ENCODE measurements at regions not wholly inside any gene's neighbourhood (a gene's known extent, or its start where the extent isn't known, plus 50 kb on each side); places are given as distances from the start of the nearest gene placed in this dataset.
"Not testable (repeated sequence)": the region's sequence is repeated elsewhere in the genome, so short reads cannot be mapped to it uniquely, and the experiment has no call there.

DNA sequence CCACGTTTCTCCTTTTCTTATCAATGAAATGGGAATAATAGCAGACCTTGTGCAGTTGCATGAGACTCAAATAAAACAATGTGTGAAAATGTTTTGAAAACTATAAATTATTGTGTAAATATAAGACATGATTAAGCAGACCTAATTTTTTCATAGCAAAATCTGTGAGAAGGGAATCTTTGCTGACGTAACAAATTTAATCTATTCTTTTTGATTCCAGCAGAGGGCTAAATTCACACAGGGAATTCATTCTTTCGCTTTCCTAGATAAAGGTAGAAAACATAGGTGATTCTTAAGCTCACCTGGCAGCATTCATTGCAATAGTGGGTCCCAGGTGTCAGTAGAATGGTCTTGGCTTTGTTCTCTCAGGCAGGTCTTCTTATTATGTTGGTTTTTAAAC lies 450.0 kb upstream of the GCFC2 start:
- no peak for DNase-seq

DNA sequence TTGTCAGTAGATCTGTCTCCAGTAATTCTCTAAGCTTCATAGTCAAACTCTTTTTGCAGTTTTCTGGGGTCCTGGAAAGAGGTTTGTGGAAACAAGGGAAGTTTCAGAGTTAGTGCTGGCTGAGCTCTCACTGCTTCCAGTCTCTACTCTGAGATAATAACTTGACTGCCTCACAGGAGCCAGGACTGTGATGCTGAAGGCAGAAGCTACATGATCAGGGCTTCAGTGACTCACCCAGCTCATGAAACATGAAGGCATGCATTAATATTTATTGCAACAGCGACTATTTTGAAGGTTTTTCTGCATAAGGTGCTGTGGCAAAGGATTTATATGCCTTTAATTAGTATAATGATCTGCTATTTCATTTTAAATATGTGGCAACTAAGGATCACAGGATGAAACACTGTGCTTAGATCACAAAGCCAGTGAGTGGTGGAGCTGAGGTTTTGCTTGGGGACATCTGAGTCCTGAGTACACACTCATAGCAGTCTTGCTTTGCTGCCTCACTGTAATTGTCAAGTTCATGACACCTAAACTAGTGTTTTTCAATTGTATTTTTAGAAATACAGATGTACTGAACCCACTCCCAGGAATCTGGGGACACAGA lies 448.4 kb upstream of the GCFC2 start:
- DNase-seq: no peak

DNA sequence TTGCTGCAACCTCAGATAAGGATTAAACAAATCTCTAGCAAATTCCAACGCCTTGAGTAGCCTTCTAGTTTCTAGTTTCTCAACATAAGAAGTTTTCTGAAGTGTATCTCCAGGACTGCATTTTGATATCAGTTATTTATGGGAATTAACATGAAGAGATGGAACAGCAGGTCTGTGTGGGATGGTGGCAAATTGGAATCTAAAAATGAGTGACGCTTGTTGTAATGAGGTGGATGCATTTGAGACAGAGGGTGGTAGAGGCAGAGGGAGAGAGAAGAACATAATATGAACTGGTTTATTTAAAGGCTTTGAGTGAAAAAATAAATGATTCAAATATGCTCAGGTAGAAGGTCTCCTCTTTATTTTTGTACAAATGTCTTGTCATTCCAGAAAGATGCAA lies 446.8 kb upstream of the GCFC2 start:
- no peak for DNase-seq

DNA sequence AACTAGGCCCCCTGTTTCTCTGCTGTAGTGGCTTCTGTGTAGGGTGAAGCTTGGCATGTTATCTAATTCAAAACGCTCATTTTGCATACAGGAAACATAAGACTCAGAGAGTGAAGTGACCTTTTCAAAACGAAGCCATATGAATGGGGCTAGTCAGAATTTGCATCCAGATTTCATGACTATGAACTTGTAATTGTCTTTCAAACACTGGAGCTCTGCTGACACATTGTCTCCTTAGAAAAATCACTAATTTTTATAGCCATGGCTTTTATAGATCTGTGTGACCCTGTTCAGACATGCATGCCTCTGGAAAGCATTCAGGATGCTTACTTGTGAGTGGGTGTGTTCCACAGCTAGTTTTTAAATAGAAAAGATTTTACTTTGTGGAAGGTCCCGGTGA lies 444.3 kb upstream of the GCFC2 start:
- no peak for DNase-seq

DNA sequence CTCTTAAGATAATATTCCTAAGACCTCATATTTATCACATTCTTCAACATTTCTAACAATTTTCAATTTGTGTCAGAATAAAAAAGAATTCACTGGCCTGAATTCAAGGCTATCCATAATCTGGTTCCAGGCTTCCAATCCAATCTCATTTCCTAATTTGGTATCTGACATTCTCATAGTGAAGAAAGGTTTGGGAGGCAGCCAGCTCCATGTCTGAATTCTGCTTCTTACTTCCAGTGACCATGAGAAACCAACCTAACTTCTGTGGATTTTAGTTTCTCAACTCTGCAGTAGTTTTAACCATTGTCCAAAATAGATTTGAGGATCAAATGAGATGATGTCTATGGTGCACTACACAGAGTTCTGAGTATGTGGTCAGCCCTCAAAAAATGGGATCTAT lies 439.1 kb upstream of the GCFC2 start:
- DNase-seq: no peak

DNA sequence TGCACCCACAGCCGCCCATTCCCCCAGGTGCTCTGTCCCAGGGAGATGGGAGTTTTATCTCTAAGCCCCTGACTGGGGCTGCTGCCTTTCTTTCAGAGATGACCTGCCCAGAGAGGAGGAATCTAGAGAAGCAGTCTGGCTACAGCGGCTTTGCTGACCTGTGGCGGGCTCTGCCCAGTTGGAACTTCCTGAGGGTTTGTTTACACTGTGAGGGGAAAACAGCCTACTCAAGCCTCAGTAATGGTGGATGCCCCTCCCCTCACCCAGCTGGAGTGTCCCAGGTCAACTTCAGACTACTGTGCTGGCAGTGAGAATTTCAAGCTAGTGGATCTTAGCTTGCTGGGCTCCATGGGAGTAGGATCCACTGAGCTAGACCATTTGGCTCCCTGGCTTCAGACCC lies 428.6 kb upstream of the GCFC2 start:
- DNase-seq: not testable (repeated sequence)

DNA sequence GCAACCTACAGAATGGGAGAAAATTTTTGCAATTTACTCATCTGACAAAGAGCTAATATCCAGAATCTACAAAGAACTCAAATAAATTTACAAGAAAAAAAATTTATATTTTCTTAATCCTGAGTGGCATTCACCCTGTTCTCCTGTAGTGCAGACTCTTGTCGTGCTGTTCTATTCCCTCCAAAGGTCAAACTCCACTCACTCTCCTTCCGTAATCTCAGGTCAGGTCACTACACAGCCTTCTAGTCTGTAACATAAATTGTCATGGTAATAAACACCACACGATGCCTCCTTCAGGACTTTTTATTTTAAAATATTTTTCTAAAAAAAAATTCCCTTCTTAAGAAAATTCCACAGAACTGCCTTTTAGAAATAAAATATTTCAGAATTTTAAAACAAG lies 417.9 kb upstream of the GCFC2 start:
- no peak for DNase-seq

DNA sequence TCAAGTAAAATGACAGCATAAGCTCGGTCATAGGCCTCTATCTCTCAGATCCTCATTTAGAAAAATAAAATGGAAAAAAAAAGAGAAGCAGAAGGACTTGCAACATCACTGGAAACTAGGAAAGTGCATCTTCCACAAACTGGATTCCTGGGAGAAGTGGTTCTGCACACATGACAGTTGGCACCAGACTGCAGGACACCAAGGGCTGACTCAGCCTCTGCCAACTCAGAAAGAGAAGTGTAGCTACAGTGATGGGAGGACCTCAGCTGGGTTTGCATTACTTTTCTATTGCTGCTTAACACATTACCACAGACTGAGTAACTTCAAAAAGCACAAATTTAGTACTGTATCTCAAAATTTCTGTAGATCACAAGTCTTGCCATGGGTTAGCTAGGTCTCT lies 409.5 kb upstream of the GCFC2 start:
- no peak for DNase-seq

DNA sequence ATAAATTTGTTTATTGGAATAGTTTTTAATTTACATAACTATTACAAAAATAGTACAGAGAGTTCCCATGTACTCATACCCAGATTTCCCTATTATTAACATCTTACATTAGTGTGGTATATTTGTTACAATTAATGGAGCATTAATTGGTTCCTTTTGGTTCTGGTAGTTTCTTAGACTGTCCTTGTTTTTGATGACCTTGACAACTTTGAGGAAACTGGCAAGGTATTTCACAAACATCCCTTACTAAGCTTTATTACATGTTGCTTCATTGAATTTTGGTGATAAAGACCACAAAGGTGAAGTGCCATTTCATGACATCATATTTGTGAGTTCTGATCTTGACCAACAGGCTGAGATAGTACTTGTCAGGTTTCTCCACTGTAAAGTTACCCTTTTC lies 379.0 kb upstream of the GCFC2 start:
- DNase-seq: no peak

DNA sequence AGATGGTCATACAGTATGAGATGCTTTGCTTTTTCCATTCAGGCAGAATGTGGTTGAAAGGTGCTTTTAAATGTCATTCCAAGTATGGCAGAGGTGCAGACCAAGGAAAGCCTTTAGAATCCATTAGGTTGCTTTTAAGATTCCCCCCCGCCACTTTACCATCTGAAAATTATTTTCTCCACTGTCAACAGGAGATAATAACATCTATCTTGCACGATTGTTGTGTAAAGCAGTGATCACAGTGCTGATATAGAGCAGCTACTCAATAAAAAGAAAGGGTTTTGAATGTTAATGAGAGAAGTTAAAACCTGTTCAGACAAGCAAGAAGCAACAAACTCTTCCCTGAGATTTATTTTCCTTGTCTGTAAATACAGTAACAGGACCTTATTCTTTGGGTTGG lies 372.5 kb upstream of the GCFC2 start:
- DNase-seq: no peak

DNA sequence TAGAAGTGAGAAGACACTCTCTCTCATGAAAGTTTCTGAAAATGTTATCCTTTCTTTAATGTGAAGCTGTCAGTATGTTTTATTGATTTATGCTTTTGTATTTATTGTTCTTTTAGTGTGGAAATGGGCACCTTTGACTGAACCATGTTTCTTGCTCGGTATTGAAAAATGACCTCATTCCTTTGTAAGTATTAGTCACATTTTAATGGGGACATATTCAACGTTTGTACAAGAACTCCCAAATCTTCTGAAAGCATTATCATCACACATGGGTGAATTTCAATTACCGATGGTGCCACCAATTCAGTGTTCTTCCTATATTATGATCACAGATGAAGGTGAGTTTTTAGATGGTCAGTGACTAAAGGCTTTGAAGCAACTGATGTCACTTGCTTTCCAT lies 371.8 kb upstream of the GCFC2 start:
- no peak for DNase-seq

DNA sequence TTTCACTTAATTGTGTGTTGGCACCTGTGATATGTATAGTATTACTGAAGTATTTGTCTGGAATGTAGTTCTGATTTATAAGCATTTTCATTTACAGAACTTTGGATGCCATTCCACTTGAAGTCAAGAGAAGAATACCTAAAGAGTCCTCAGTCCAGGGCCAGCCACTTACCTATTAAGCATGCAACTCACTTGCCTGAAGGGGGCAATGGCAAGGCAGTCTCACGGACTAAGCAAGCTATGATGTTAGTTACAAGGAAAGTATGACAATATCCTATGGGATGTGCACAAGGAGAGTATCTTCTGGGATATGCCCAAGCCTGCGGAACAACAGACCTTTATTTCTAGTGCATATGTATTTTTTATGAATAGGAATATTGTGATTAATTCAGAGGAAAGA lies 369.4 kb upstream of the GCFC2 start:
- DNase-seq: no peak

DNA sequence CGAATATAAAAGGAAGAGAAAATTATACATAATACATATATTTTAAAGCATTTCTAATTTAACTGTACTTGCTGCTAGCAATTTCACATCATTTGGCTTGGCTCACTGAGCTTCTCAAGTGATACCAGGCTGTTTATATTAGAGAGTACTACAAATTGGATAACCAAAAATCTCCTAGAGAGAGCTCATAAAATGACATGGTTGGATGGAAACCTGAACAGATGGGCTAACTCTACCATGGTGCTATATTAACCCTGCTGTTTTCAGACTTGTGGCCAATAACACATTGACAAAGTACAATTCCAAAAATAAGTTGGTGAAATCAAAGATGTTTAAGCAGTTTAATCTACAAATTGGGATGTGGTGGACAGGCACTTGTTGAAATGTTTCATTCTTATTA lies 364.4 kb upstream of the GCFC2 start:
- no peak for DNase-seq

DNA sequence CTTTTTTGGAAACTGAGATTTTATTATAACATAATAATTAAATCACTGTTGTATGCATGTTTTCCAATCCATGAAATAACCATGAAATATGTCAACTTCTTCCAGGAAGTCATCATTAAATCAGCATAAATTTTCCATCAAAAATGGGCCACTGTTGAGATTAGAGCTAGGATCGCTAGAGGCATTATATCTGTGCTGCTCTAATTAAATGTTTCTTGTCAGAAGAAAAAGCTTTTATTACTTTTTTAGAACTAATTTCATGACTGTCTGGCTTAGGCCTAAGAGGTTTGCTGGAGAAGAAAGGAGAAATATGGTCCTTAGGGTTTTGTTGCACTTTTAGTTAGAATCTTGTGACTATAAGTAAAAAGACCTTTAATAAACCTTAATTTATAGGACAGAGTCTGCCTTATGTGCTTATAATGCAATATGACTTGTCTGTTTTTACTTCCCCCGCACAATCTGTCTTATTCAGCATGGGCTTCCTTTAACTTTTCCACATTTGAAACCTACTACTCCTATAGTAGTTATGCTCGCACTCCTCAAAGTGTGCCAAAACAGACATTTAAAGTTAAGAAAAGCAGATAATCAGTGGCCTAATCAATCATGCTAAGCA lies 363.4 kb upstream of the GCFC2 start:
- DNase-seq: no peak

DNA sequence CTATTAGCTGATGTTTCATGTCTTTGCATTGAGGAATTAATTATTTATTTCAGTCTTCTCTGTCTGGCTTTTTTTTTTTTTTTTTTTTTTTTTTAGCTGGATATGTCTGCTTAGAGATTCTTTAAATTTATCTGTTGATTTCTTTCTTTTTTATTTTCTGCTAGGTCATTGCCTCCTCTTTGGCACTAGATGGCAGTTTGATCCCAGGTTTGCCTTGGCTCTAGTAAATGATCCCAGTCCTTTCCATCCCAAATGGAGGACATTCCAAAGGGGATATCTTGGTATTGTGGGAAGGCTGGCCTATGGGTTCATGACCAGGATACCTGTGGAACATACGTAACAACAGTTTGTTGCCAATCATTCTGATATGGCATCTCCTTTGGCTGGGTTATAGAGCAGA lies 339.5 kb upstream of the GCFC2 start:
- DNase-seq: no peak

DNA sequence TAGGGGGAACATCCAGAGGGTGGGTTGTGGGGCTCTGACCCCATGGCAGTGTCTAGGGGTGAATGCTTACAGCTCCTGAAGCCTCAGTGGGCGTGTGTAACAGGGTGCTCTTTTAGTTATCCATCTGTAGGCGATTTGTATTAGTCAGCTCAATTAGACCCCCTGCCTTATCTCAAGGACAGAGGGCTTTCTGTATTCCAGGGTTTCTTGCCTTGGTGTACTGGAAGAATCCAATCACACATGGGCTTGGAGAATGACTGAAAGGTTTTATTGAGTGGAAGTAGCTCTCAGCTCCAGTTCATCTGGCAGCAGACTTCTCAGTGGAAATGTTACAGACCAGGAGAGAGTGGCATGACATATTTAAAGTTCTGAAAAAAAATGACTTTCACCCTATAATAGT lies 334.0 kb upstream of the GCFC2 start:
- DNase-seq: no peak

DNA sequence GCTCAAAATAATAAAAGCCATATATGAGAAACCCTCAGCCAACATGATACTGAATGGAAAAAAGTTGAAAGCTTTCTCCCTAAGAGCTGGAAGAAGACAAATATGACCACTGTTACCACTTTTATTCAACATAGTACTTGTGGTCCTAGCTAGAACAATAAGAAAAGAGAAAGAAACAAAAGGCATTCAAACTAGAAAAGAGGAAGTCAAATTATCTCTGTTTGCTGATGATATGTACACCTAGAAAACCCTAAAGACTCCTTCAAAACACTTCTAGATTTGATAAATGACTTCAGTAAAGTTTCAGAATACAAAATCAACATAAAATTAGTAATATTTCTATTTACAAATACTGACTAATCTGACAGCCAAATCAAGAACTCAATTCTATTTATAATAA lies 328.8 kb upstream of the GCFC2 start:
- no peak for DNase-seq

DNA sequence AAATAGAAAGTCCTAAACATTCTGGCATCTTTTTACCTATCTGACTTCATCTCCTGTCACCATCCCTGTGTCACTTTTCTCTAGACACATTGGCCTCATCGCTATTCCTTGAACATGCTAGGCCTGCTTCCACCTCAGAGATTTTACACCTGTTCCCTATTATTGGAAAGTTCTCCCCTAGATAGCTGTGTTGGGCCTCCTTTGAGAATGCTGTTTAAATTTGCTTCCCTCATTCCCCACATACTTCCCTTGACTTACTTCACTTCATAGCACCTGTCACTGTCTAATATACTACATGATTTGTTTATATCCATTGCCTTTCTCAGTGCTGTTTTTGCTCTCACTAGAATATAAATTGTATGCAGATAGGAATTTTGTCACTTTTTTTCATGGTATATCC lies 317.0 kb upstream of the GCFC2 start:
- no peak for DNase-seq

DNA sequence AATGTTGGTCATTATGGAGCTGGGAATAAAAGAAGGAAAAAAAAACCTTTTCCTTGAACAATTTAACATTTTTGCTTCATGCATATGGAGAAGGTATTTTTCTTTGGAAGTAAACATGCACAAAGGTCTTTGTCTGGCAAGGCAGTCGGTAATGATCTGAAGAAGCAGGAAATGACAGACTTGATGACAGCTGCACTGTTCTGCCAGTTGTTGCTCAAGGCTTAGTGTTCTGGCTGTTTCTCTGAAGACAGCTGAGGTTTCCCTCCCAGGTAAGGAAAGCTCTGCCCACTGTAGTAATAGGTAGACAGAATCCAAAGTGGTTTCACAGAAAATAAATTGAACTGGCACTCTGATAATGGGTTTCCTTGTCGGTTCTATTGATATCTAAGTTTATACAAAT lies 308.4 kb upstream of the GCFC2 start:
- no peak for DNase-seq

DNA sequence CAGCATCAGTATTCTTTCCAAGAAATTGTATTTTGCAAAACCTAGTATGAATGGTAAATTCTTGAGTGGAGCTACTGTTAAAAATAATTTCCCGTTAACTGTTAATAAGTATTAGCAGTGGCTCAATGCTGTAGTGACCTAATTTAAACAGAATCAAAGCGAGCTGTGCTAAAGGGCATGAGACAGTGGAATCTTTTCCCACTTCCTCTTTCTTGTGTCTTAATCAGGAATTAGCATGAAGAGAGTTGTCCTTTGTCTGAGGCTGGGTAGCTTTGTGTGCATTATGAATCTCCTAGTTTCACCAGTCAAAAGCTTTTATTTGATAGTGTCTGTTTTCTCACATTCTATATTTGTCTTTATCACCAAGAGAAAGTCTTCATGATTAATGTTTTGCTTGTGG lies 298.8 kb upstream of the GCFC2 start:
- DNase-seq: no peak

DNA sequence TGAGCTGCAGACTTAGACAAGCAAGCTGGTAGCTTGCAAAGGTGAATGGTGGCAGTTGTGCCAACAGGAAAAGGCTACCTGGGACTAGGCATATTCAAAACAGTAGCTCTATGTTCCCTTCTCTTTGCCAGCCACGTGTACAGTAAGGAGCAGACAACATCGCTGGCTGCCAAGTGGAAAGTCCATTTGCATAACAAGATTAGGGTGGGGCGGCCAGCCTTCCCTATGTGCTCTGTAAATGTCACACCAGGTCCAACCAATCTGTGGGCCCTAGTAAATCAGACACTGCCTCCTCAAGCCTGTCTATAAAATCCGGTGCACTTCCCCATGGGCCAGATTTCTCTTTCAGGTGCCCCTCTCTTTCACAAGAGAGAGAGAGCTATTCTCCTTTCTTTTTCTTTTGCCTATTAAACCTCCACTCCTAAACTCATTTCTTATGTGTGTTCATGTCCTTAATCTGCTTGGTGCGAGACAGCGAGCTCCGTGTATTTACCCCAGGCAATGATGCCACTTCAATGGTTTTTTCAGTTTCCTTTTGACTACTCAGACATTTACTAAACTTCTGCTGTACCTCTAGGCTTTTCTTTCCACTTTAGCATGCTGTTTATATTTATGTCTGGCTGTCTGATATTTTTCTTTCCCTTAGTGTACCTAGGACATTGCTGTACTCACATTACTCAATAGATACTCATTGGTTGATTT lies 297.4 kb upstream of the GCFC2 start:
- no peak for DNase-seq

DNA sequence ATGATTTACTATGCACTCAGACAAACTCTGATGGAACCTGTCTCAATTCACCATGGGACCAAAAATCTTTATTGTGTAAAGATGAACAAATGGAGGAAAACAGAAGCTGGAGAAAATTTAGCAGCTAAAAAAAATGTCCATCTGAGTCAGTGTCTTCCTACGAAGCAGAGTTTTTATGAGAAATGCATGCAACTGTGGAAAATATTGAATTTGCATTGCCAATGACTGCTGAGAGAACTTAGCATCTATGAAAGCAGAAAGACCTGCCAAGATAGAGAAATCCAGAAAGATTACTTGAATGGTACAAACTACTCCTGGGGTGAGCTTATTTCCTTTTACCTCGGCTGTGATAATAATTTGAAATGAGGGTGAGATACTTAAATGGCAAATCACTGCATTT lies 289.7 kb upstream of the GCFC2 start:
- DNase-seq: no peak

DNA sequence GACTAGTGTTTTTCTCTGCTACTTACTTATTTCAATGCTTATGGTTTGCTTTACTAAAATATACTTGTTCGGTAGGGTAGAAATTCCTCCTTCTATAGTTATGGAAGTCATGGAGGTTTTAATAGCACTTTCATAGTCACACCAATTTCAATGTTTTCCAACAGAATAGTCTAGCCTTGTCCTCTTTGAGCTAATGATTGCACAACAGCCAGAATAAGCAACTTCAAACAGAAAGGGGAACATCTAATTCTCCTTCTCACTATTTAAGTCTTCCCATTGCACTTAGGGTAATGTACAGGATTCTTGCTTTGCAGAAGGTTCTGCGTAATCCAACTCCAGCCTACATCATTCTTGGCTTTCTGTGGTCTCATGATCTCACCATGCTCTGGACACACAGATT lies 287.7 kb upstream of the GCFC2 start:
- DNase-seq: no peak

DNA sequence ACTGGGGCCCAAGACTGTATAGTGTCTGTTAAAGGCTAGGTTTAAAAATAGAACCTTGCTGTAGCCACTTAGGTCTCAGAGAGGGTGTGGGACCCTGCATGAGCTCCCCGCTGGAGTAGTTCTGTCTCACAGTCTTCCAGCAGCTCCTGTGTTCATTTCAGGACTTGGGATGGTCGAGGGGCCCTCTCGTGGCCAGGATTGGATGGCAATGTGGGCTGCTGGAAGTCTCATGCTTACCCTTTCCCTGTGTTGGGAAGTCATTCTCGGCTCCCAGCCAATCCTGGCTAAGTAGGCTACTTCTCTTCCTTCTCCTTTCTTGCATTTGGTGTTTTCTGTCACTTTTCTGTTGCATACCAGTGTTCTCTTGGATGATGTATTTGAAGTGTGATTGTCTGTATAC lies 284.0 kb upstream of the GCFC2 start:
- no peak for DNase-seq

DNA sequence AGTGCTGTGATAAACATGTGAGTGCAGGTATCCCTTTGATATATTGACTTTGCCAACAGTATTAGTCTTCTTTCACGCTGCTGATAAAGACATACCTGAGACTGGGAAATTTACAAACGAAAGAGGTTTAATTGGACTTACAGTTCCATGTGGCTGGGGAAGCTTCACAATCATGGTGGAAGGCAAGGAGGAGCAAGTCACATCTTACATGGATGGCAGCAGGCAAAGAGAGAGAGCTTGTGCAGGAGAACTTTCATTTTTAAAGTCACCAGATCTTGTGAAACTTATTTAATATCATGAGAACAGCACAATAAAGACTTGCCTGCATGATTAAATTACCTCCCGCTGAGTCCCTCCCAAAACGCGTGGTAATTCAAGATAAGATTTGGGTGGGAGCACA lies 277.9 kb upstream of the GCFC2 start:
- DNase-seq: not testable (repeated sequence)
